ENCODE measurements at regions not wholly inside any gene's neighbourhood (a gene's known extent, or its start where the extent isn't known, plus 50 kb on each side); places are given as distances from the start of the nearest gene placed in this dataset.

- Histone ChIP-seq H3K27me3 (replicated peaks) (no peaks in the 10 kb centered on the region), H3K36me3 (no peaks in the 10 kb centered on the region), H3K4me3 (no peak overlapping the region), H3K4me1 (replicated peaks) (peaks cover 20% of the 10 kb centered on the region), H3K9me3 (replicated peaks) (0 out of 2 replicates have a peak, but pooled peaks cover 3% of the 10 kb centered on the region), H3K27ac (no peak overlapping the region)
- peak in 1 of 2 experiments; percentile 52 for DNase-seq (ENCODE audit: low read depth in 1 of 2, low spot score in 2 of 2)
Measured at GRCh38 chr6:1047981-1048541, 263.8 kb upstream of the FOXQ1 start.

GRCh38 chr6:1045239-1045638 is 266.7 kb upstream of the FOXQ1 start:
- Histone ChIP-seq H3K27ac (no peak overlapping the region), H3K4me1 (replicated peaks) (peaks cover 20% of the 10 kb centered on the region), H3K27me3 (replicated peaks) (0 out of 2 replicates have a peak, but pooled peaks cover 3% of the 10 kb centered on the region), H3K36me3 (no peaks in the 10 kb centered on the region), H3K4me3 (no peak overlapping the region), H3K9me3 (replicated peaks) (0 out of 2 replicates have a peak, but pooled peaks cover 3% of the 10 kb centered on the region)
- no peak for DNase-seq (ENCODE audit: low read depth in 1 of 2, low spot score in 2 of 2)

GRCh38 chr6:1044040-1044836 is 267.7 kb upstream of the FOXQ1 start:
- Histone ChIP-seq H3K36me3 (no peaks in the 10 kb centered on the region), H3K27ac (no peak overlapping the region), H3K27me3 (replicated peaks) (peaks cover 3% of the 10 kb centered on the region; the same call in 1 of the 2 replicates), H3K4me1 (replicated peaks) (peaks cover 20% of the 10 kb centered on the region), H3K9me3 (replicated peaks) (0 out of 2 replicates have a peak, but pooled peaks cover 3% of the 10 kb centered on the region), H3K4me3 (no peak overlapping the region)
- no peak for DNase-seq (ENCODE audit: low read depth in 1 of 2, low spot score in 2 of 2)

- Histone ChIP-seq H3K4me1 (replicated peaks) (peaks cover 20% of the 10 kb centered on the region), H3K27ac (no peak overlapping the region), H3K9me3 (replicated peaks) (0 out of 2 replicates have a peak, but pooled peaks cover 3% of the 10 kb centered on the region), H3K36me3 (no peaks in the 10 kb centered on the region), H3K27me3 (replicated peaks) (peaks cover 3% of the 10 kb centered on the region; the same call in 1 of the 2 replicates), H3K4me3 (no peak overlapping the region)
- no peak for DNase-seq (ENCODE audit: low read depth in 1 of 2, low spot score in 2 of 2)
Measured at GRCh38 chr6:1043458-1043836, 268.5 kb upstream of the FOXQ1 start.

- H3K27me3 ChIP-seq (replicated peaks): peaks cover 3% of the 10 kb centered on the region; the same call in 1 of the 2 replicates
- H3K36me3 ChIP-seq: no peaks in the 10 kb centered on the region
- DNase-seq (ENCODE audit: low read depth in 1 of 2, low spot score in 2 of 2): no peak
- H3K4me3 ChIP-seq: no peak overlapping the region
- no peak overlapping the region for H3K27ac ChIP-seq
- H3K9me3 ChIP-seq (replicated peaks): no peaks in the 10 kb centered on the region
- peaks cover 14% of the 10 kb centered on the region for H3K4me1 ChIP-seq (replicated peaks)
Measured at GRCh38 chr6:1042583-1043457, 269.1 kb upstream of the FOXQ1 start.

- Histone ChIP-seq H3K4me3 (no peak overlapping the region), H3K4me1 (replicated peaks) (peaks cover 9% of the 10 kb centered on the region; the same call in 1 of the 2 replicates), H3K36me3 (no peaks in the 10 kb centered on the region), H3K27ac (no peak overlapping the region), H3K27me3 (replicated peaks) (peaks cover 5% of the 10 kb centered on the region; the same call in 1 of the 2 replicates), H3K9me3 (replicated peaks) (no peaks in the 10 kb centered on the region)
- no peak for DNase-seq (ENCODE audit: low read depth in 1 of 2, low spot score in 2 of 2)
Measured at GRCh38 chr6:1040393-1040792, 271.5 kb upstream of the FOXQ1 start.

- no peaks in the 10 kb centered on the region for H3K36me3 ChIP-seq
- H3K27ac ChIP-seq: no peak overlapping the region
- H3K4me1 ChIP-seq (replicated peaks): peaks cover 7% of the 10 kb centered on the region; the same call in 1 of the 2 replicates
- H3K4me3 ChIP-seq: no peak overlapping the region
- H3K9me3 ChIP-seq (replicated peaks): no peaks in the 10 kb centered on the region
- DNase-seq (ENCODE audit: low read depth in 1 of 2, low spot score in 2 of 2): no peak
- peaks cover 5% of the 10 kb centered on the region; the same call in 1 of the 2 replicates for H3K27me3 ChIP-seq (replicated peaks)
Measured at GRCh38 chr6:1039746-1040145, 272.2 kb upstream of the FOXQ1 start.

- Histone ChIP-seq H3K27me3 (replicated peaks) (peaks cover 5% of the 10 kb centered on the region; the same call in 1 of the 2 replicates), H3K36me3 (no peaks in the 10 kb centered on the region), H3K9me3 (replicated peaks) (no peaks in the 10 kb centered on the region), H3K4me3 (no peak overlapping the region), H3K4me1 (replicated peaks) (peaks cover 2% of the 10 kb centered on the region; the same call in 1 of the 2 replicates), H3K27ac (no peak overlapping the region)
- DNase-seq (ENCODE audit: low read depth in 1 of 2, low spot score in 2 of 2): no peak
Measured at GRCh38 chr6:1039191-1039590, 272.7 kb upstream of the FOXQ1 start.

- Histone ChIP-seq H3K27me3 (replicated peaks) (peaks cover 5% of the 10 kb centered on the region; the same call in 1 of the 2 replicates), H3K36me3 (no peaks in the 10 kb centered on the region), H3K4me3 (no peak overlapping the region), H3K4me1 (replicated peaks) (no peaks in the 10 kb centered on the region), H3K27ac (no peak overlapping the region), H3K9me3 (replicated peaks) (no peaks in the 10 kb centered on the region)
- DNase-seq (ENCODE audit: low read depth in 1 of 2, low spot score in 2 of 2): no peak
Measured at GRCh38 chr6:1037430-1038202, 274.3 kb upstream of the FOXQ1 start.

- Histone ChIP-seq H3K4me1 (replicated peaks) (no peaks in the 10 kb centered on the region), H3K4me3 (no peak overlapping the region), H3K27ac (no peak overlapping the region), H3K36me3 (no peaks in the 10 kb centered on the region), H3K9me3 (replicated peaks) (no peaks in the 10 kb centered on the region), H3K27me3 (replicated peaks) (peaks cover 2% of the 10 kb centered on the region; the same call in 1 of the 2 replicates)
- DNase-seq (ENCODE audit: low read depth in 1 of 2, low spot score in 2 of 2): no peak
Measured at GRCh38 chr6:1035401-1035800, 276.5 kb upstream of the FOXQ1 start.

- DNase-seq (ENCODE audit: low read depth in 1 of 2, low spot score in 2 of 2): no peak
- H3K4me1 ChIP-seq (replicated peaks): peaks cover 11% of the 10 kb centered on the region
- no peaks in the 10 kb centered on the region for H3K36me3 ChIP-seq
- no peak overlapping the region for H3K27ac ChIP-seq
- H3K9me3 ChIP-seq (replicated peaks): no peaks in the 10 kb centered on the region
- no peaks in the 10 kb centered on the region; the same call in 1 of the 2 replicates for H3K27me3 ChIP-seq (replicated peaks)
- no peak overlapping the region for H3K4me3 ChIP-seq
Measured at GRCh38 chr6:1031720-1032119, 280.2 kb upstream of the FOXQ1 start.

GRCh38 chr6:1029141-1029540 is 282.8 kb upstream of the FOXQ1 start:
- no peaks in the 10 kb centered on the region; the same call in 1 of the 2 replicates for H3K27me3 ChIP-seq (replicated peaks)

GRCh38 chr6:1028723-1029122 is 283.2 kb upstream of the FOXQ1 start:
- DNase-seq (ENCODE audit: low read depth in 1 of 2, low spot score in 2 of 2): no peak
- Histone ChIP-seq H3K9me3 (replicated peaks) (no peaks in the 10 kb centered on the region), H3K27me3 (replicated peaks) (no peaks in the 10 kb centered on the region; the same call in 1 of the 2 replicates), H3K27ac (no peak overlapping the region), H3K4me3 (no peak overlapping the region), H3K4me1 (replicated peaks) (peaks cover 26% of the 10 kb centered on the region), H3K36me3 (no peaks in the 10 kb centered on the region)

More at GRCh38 chr6:1029141-1029540, 282.8 kb upstream of the FOXQ1 start:
- no peaks in the 10 kb centered on the region for H3K9me3 ChIP-seq (replicated peaks)
- H3K4me3 ChIP-seq: no peak overlapping the region
- H3K27ac ChIP-seq: no peak overlapping the region
- DNase-seq (ENCODE audit: low read depth in 1 of 2, low spot score in 2 of 2): no peak
- no peaks in the 10 kb centered on the region for H3K36me3 ChIP-seq
- H3K4me1 ChIP-seq (replicated peaks): peaks cover 23% of the 10 kb centered on the region

All from SJSA1 (cell line).